RWPE2 (cell line): ENCODE measurements at regions not wholly inside any gene's neighbourhood (a gene's known extent, or its start where the extent isn't known, plus 50 kb on each side); places are given as distances from the start of the nearest gene placed in this dataset.

ENCODE experiments used
- ATAC-seq: fragments of 200-7000 bp; cut with Tn5 transposase; 3 replicates; pipeline ENCODE4 v1.9.1; 2021; ENCODE audit warnings: low read depth
- DNase-seq: peaks from one replicate; pipeline ENCODE4 v3.0.0-alpha.2; 2020; ENCODE audit warnings: low spot score
- H3K27ac ChIP-seq: fragments of 450-650 bp; 2 replicates; pipeline ENCODE4 v1.5.1; 2017; ENCODE audit warnings: mild to moderate bottlenecking; ENCODE audit not compliant: poor library complexity, severe bottlenecking
- H3K27me3 ChIP-seq: fragments of 250-450 bp; sonication (Bioruptor Pico); 2 replicates; pipeline ENCODE4 v1.5.1; 2021; ENCODE audit warnings: mild to moderate bottlenecking, moderate library complexity; ENCODE audit not compliant: insufficient read depth, poor library complexity, severe bottlenecking
- H3K36me3 ChIP-seq: fragments of 250-450 bp; sonication (Bioruptor Pico); 2 replicates; pipeline ENCODE4 v1.5.1; 2020; ENCODE audit warnings: low read depth, mild to moderate bottlenecking, moderate library complexity
- H3K4me1 ChIP-seq: fragments of 250-450 bp; sonication (Bioruptor Pico); 2 replicates; pipeline ENCODE4 v1.5.1; 2021; ENCODE audit warnings: mild to moderate bottlenecking, moderate library complexity; ENCODE audit not compliant: insufficient read depth, poor library complexity, severe bottlenecking
- H3K4me3 ChIP-seq: fragments of 250-450 bp; sonication (Bioruptor Pico); 2 replicates; pipeline ENCODE4 v1.5.1; 2021; ENCODE audit warnings: mild to moderate bottlenecking, moderate library complexity; ENCODE audit not compliant: severe bottlenecking
- H3K9me3 ChIP-seq: fragments of 250-450 bp; sonication (Bioruptor Pico); 2 replicates; pipeline ENCODE4 v1.5.1; 2021; ENCODE audit warnings: mild to moderate bottlenecking, moderate library complexity; ENCODE audit not compliant: severe bottlenecking
- CTCF ChIP-seq: fragments of 450-650 bp; IDR thresholded peaks from one replicate; pipeline ENCODE4 v1.5.1; 2017; ENCODE audit warnings: mild to moderate bottlenecking, moderate library complexity; ENCODE audit not compliant: poor library complexity, severe bottlenecking

- ATAC-seq: no peak
- Histone ChIP-seq H3K27ac (no peak overlapping the region), H3K4me1 (no peaks in the 10 kb centered on the region), H3K4me3 (no peak overlapping the region), H3K36me3 (no peaks in the 10 kb centered on the region), H3K27me3 (no peaks in the 10 kb centered on the region), H3K9me3 (peaks cover 4% of the 10 kb centered on the region)
- DNase-seq: no peak
- no peak for TF ChIP-seq CTCF
These were observed 250.5 kb downstream of the AUH start for GRCh38 chr9:91111226-91111625.

- H3K4me3 ChIP-seq: no peak overlapping the region
- no peak for TF ChIP-seq CTCF
- H3K27ac ChIP-seq: no peak overlapping the region
- ATAC-seq: no peak
- DNase-seq: no peak
- H3K4me1 ChIP-seq: no peaks in the 10 kb centered on the region
- H3K9me3 ChIP-seq: peaks cover 4% of the 10 kb centered on the region
- H3K36me3 ChIP-seq: no peaks in the 10 kb centered on the region
- H3K27me3 ChIP-seq: no peaks in the 10 kb centered on the region
These were observed 249.8 kb downstream of the AUH start for GRCh38 chr9:91111876-91112275.

- no peaks in the 10 kb centered on the region for H3K36me3 ChIP-seq
- no peak for TF ChIP-seq CTCF
- DNase-seq (no peak), ATAC-seq (no peak)
- no peaks in the 10 kb centered on the region for H3K4me1 ChIP-seq
- H3K27ac ChIP-seq: no peak overlapping the region
- no peaks in the 10 kb centered on the region for H3K27me3 ChIP-seq
- no peak overlapping the region for H3K4me3 ChIP-seq
- H3K9me3 ChIP-seq: peaks cover 4% of the 10 kb centered on the region
These were observed 248.7 kb downstream of the AUH start for GRCh38 chr9:91113016-91113415.

- ATAC-seq (no peak), DNase-seq (no peak)
- no peak for TF ChIP-seq CTCF
- no peak overlapping the region for H3K4me3 ChIP-seq
- H3K36me3 ChIP-seq: no peaks in the 10 kb centered on the region
- no peak overlapping the region for H3K27ac ChIP-seq
- peaks cover 8% of the 10 kb centered on the region for H3K4me1 ChIP-seq
- H3K27me3 ChIP-seq: no peaks in the 10 kb centered on the region
- peaks cover 4% of the 10 kb centered on the region for H3K9me3 ChIP-seq
These were observed 247.3 kb downstream of the AUH start for GRCh38 chr9:91114450-91114849.

GRCh38 chr9:91116211-91116610 lies 245.5 kb downstream of the AUH start:
- Histone ChIP-seq H3K4me3 (no peak overlapping the region), H3K27me3 (no peaks in the 10 kb centered on the region), H3K36me3 (no peaks in the 10 kb centered on the region), H3K27ac (no peak overlapping the region), H3K9me3 (no peaks in the 10 kb centered on the region), H3K4me1 (peaks cover 16% of the 10 kb centered on the region)
- no peak for DNase-seq
- no peak for TF ChIP-seq CTCF
- no peak for ATAC-seq
